Fibroblast of the aortic adventitia (primary cell): ENCODE measurements at regions not wholly inside any gene's neighbourhood (a gene's known extent, or its start where the extent isn't known, plus 50 kb on each side); places are given as distances from the start of the nearest gene placed in this dataset.

ENCODE experiments used
- DNase-seq: peaks from one replicate; pipeline ENCODE4 v3.0.0-alpha.2; 2010; ENCODE audit warnings: low read depth
- H3K4me3 ChIP-seq: 2 replicates; pipeline ENCODE4 v1.5.1; 2011; ENCODE audit warnings: low read depth, mild to moderate bottlenecking, control low read depth, low read length, moderate library complexity
- TF ChIP-seq, protein P1 (sequence below): IDR thresholded peaks from 2 replicates; pipeline ENCODE4 v1.5.1; 2011; ENCODE audit warnings: mild to moderate bottlenecking, low read length, control low read depth, inconsistent platforms; ENCODE audit not compliant: insufficient read depth

DNA sequence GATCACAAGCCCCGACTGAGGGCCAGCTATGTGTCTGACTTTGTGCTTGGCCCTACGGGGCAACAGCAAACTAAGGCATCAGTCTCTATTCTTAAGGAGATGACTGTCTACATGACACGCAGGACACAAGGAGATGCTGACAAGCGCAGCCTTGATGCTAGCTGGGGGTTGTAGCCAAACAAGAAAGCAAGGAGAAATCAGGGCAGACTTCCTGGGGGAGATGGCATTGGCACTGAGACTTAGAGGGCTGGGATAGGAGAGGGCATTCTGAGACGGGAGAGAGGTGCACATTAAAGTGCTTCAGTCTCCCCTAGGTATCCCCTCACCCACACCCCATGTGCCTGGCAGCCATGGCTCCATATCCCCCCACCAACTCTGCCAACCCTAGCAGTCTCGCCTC, 210.8 kb upstream of the POU3F1 start:
- no peak overlapping the region for H3K4me3 ChIP-seq
- DNase-seq = no peak
- TF ChIP-seq, protein P1, sequence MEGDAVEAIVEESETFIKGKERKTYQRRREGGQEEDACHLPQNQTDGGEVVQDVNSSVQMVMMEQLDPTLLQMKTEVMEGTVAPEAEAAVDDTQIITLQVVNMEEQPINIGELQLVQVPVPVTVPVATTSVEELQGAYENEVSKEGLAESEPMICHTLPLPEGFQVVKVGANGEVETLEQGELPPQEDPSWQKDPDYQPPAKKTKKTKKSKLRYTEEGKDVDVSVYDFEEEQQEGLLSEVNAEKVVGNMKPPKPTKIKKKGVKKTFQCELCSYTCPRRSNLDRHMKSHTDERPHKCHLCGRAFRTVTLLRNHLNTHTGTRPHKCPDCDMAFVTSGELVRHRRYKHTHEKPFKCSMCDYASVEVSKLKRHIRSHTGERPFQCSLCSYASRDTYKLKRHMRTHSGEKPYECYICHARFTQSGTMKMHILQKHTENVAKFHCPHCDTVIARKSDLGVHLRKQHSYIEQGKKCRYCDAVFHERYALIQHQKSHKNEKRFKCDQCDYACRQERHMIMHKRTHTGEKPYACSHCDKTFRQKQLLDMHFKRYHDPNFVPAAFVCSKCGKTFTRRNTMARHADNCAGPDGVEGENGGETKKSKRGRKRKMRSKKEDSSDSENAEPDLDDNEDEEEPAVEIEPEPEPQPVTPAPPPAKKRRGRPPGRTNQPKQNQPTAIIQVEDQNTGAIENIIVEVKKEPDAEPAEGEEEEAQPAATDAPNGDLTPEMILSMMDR = no peak

DNA sequence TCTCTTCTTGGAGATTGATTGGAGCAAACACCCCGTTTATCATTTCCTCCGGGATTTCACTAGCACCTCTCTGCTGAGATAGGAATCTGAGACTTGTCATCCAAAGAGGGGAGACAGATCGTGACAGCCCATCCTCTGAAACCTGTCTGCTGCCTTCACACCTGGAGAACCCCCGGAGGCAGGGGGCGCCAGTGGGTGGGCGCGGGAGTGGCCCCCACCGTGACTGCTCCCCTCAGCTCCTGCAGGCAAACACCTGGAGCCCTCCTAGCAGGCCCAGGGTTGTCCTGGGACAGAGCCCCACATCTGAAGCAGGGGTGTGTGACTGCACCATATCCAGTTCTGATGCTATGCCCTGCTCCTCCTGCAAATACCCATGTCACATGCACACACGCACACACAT, 209.5 kb upstream of the POU3F1 start:
- no peak overlapping the region for H3K4me3 ChIP-seq
- DNase-seq = no peak
- TF ChIP-seq, protein P1 = no peak

DNA sequence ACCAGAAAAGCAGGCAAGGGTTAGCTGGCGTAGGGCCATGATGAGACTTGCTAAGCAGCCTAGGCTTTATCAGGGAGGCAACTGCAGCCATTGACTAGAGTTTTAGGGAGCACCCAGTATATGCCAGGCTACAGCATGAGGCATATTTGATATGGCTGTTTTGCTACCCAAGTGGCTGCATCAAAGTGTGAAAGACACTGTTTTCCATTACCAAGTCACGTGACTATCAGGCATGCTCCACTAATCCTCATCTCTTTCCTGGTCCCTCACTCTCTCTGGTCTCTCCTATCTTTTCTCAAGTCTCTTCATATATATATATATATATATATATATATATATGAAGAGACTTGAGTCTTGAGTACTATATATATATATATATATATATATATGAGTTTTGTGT, 206.7 kb upstream of the POU3F1 start:
- no peak overlapping the region for H3K4me3 ChIP-seq
- TF ChIP-seq, protein P1 = no peak
- DNase-seq = no peak

DNA sequence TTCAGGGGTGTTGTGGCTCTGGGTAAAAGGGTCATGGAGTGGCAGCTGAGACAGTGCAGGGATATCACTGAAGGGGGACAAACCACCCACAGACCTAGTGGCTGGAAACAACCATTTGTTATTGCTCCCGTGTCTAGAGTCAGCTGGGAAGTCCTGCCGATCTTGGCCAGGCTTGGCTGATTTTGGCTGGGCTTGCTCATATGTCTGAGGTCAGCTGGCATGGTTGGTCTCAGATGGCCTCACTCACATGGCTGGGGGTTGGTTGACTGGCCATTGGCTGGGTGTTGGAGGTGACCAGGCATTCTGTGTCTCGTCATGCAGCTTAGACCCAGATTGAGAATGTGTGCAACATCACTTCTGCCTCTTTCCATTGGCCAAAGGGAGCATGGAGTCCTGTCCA, 203.8 kb upstream of the POU3F1 start:
- TF ChIP-seq, protein P1 = no peak
- H3K4me3 ChIP-seq = no peak overlapping the region
- no peak for DNase-seq

DNA sequence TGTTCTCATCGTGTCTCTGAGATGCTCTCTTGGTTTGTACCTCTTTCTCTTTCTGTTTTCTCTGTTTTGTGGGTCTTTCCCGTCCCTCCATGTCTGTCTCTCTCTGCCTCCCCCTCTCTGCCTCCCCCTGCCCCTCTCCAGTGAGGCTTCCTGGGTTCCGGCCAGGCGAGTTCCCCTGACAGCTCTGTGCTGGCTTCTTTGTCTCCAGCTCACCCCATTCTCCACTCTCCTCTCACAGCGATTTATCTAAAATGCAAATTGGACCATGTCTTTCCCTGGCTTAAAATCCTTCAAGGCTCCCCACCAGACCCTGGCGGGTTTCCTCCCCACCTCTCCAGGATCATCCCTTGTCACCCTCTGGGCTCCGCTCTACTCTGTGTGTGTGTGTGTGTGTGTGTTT, 202.4 kb upstream of the POU3F1 start:
- TF ChIP-seq, protein P1 = no peak
- no peak overlapping the region for H3K4me3 ChIP-seq
- DNase-seq = no peak

DNA sequence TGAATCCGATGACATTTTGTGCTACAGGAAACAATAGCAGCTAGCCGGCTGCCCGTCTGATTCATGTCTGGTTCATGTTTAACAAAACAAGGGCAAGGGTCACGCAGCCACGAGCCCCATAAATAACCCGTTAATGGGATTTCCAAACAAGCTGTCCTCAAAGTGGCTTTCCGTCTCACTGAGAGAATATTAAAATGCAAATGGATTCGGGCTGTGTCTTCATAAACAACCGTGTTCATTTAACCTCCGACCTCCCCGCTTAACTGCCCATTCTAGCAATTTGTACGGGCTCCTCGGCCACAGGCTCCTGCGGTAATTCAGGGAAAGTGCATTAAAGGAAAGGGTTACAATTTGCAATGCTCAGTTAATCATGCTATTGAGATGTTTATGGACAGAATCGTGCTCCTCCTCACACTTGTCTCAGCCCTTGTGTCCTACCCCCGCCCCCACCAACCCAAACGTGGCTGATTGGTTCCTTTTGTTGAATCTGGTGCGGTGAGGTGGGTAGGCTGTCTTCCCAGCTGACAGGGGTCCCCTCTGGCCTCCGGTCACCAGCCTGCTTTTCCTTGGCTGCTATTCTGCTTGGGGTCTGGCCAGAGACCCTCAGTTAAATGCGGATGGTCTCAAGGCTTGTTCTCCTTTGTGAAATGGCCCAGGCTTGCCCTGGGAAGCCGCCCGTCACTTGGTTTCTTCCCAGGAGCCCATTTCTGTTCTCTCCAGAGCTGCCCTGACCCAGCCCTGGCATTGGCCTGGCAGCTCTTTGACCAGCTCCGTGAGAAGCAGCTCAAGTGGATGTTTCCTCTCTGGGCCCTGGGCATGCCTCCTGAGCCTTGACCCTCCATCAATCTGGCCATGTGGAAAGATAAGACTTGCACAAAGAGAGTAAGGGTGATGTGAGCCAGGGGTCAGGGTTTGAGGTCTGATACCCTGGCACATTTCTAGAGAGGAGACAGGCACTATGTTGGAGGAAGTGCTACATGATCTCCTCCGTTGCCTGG, 200.7 kb upstream of the POU3F1 start:
- no peak overlapping the region for H3K4me3 ChIP-seq
- TF ChIP-seq, protein P1 = no peak
- DNase-seq = no peak
